HG02610 (cell line): ENCODE measurements at regions not wholly inside any gene's neighbourhood (a gene's known extent, or its start where the extent isn't known, plus 50 kb on each side); places are given as distances from the start of the nearest gene placed in this dataset.
"Not testable (repeated sequence)": the region's sequence is repeated elsewhere in the genome, so short reads cannot be mapped to it uniquely, and the experiment has no call there.

ENCODE experiments used
- ATAC-seq: cut with Tn5 transposase; IDR thresholded peaks from one replicate; pipeline ENCODE4 v1.9.1; 2021; ENCODE audit warnings: mild to moderate bottlenecking, moderate library complexity; ENCODE audit not compliant: unreplicated experiment

GRCh38 chr18:40348196-40348595 lies 1606.8 kb upstream of the PIK3C3 start:
- ATAC-seq: no peak

GRCh38 chr18:40347261-40347660 lies 1607.8 kb upstream of the PIK3C3 start:
- no peak for ATAC-seq

- ATAC-seq: no peak
Observed at GRCh38 chr18:40346146-40346545, 1608.9 kb upstream of the PIK3C3 start.

GRCh38 chr18:40341701-40342100 lies 1613.3 kb upstream of the PIK3C3 start:
- ATAC-seq: no peak

GRCh38 chr18:40338284-40338683 lies 1616.8 kb upstream of the PIK3C3 start:
- no peak for ATAC-seq

GRCh38 chr18:40326985-40327384 lies 1628.0 kb upstream of the PIK3C3 start:
- no peak for ATAC-seq

GRCh38 chr18:40325988-40326387 lies 1629.0 kb upstream of the PIK3C3 start:
- no peak for ATAC-seq

GRCh38 chr18:40314199-40314598 lies 1640.8 kb upstream of the PIK3C3 start:
- ATAC-seq: no peak

- no peak for ATAC-seq
Observed at GRCh38 chr18:40313030-40313642, 1641.9 kb upstream of the PIK3C3 start.

GRCh38 chr18:40307627-40308026 lies 1647.4 kb upstream of the PIK3C3 start:
- no peak for ATAC-seq

GRCh38 chr18:40296717-40297413 lies 1658.2 kb upstream of the PIK3C3 start:
- ATAC-seq: no peak

- no peak for ATAC-seq
Observed at GRCh38 chr18:40292985-40293710, 1661.9 kb upstream of the PIK3C3 start.

GRCh38 chr18:40283560-40283959 lies 1671.5 kb upstream of the PIK3C3 start:
- ATAC-seq: no peak

GRCh38 chr18:40281356-40281755 lies 1673.7 kb upstream of the PIK3C3 start:
- ATAC-seq: not testable (repeated sequence)

GRCh38 chr18:40274618-40275196 lies 1680.3 kb upstream of the PIK3C3 start:
- no peak for ATAC-seq

- no peak for ATAC-seq
Observed at GRCh38 chr18:40272630-40273231, 1682.3 kb upstream of the PIK3C3 start.

GRCh38 chr18:40259115-40259835 lies 1695.8 kb upstream of the PIK3C3 start:
- ATAC-seq: no peak

GRCh38 chr18:40258311-40258710 lies 1696.7 kb upstream of the PIK3C3 start:
- no peak for ATAC-seq

- ATAC-seq: no peak
Observed at GRCh38 chr18:40250236-40250635, 1704.8 kb upstream of the PIK3C3 start.

- no peak for ATAC-seq
Observed at GRCh38 chr18:40249390-40250080, 1705.5 kb upstream of the PIK3C3 start.
